Endothelial cell of umbilical vein (primary cell): ENCODE measurements at regions not wholly inside any gene's neighbourhood (a gene's known extent, or its start where the extent isn't known, plus 50 kb on each side); places are given as distances from the start of the nearest gene placed in this dataset.

Source experiments
- BruUV-seq: library from RNA; stranded (reverse); fragments of 400-500 nt; replicated peaks from 2 replicates; lab custom pipeline; 2021; lab: Mats Ljungman, UMichigan
- CTCF ChIA-PET: fragments of 300-600, 350-600 bp; sonication (Branson Sonifier 250); formaldehyde crosslinking; loops from one replicate; lab custom pipeline; 2021; ENCODE audit warnings: antibody characterized with exemption, inconsistent platforms; lab: Charles Lee
- POLR2A ChIA-PET: fragments of 300-600, 350-600 bp; sonication (Branson Sonifier 250); formaldehyde crosslinking; loops from one replicate; lab custom pipeline; 2021; ENCODE audit warnings: antibody characterized with exemption, inconsistent platforms; lab: Charles Lee
- DNase-seq: peaks from one replicate; pipeline ENCODE4 v3.0.0-alpha.2; 2011; ENCODE audit warnings: low read depth, low spot score
- FAIRE-seq: peaks from 2 replicates; lab custom pipeline; 2011; peaks lifted over from hg19 to GRCh38; lab: Jason Lieb, UNC
- H2AFZ ChIP-seq: 2 replicates; pipeline ENCODE4 v1.6.0; 2012; ENCODE audit warnings: low read depth, low read length, control low read depth, inconsistent platforms
- H3K27ac ChIP-seq: 2 replicates; pipeline ENCODE4 v1.5.1; 2011; ENCODE audit warnings: low read depth, mild to moderate bottlenecking, control low read depth, low read length, moderate library complexity; ENCODE audit not compliant: insufficient read depth
- H3K27me3 ChIP-seq, 2 experiments: 2 replicates each; pipeline versions ENCODE4 v1.6.0 to v1.6.1; 2011; ENCODE audit warnings: low read length in 2 of 2, mixed read lengths in 1 of 2; ENCODE audit not compliant: control insufficient read depth in 2 of 2, insufficient read depth in 2 of 2
- H3K36me3 ChIP-seq, 2 experiments: 2 replicates in 1 of 2; 3 replicates in 1 of 2; pipeline ENCODE4 v1.5.1; 2011; ENCODE audit warnings: low read length in 2 of 2, mild to moderate bottlenecking in 1 of 2, moderate library complexity in 1 of 2; ENCODE audit not compliant: control insufficient read depth in 2 of 2, insufficient read depth in 2 of 2; ENCODE audit errors: extremely low read depth in 1 of 2
- H3K4me1 ChIP-seq: 3 replicates; pipeline ENCODE4 v1.5.1; 2011; ENCODE audit warnings: mild to moderate bottlenecking, low read length; ENCODE audit not compliant: control insufficient read depth, insufficient read depth; ENCODE audit errors: extremely low read depth
- H3K4me2 ChIP-seq: 2 replicates; pipeline ENCODE4 v1.6.1; 2011; ENCODE audit warnings: low read length, control low read depth, mixed read lengths; ENCODE audit not compliant: insufficient read depth
- H3K4me3 ChIP-seq, 3 experiments: fragments of 200-600 bp in 1 of 3; sonication (generic), shearing (Covaris generic) in 1 of 3; replicated peaks in 1 of 3; 2 replicates each; pipeline ENCODE4 v1.5.1; 2011 to 2016; ENCODE audit warnings: control low read depth in 3 of 3, low read length in 3 of 3, mild to moderate bottlenecking in 2 of 3, inconsistent platforms in 1 of 3, low read depth in 1 of 3, moderate library complexity in 1 of 3; ENCODE audit not compliant: insufficient read depth in 1 of 3
- H3K79me2 ChIP-seq: 2 replicates; pipeline ENCODE4 v1.6.0; 2012; ENCODE audit warnings: low read length, inconsistent platforms; ENCODE audit not compliant: control insufficient read depth, insufficient read depth
- H3K9ac ChIP-seq: replicated peaks from 2 replicates; pipeline ENCODE3; 2011; ENCODE audit warnings: low read length, control low read depth; ENCODE audit not compliant: insufficient read depth; ENCODE audit errors: extremely low read depth
- H3K9me1 ChIP-seq: replicated peaks from 3 replicates; pipeline ENCODE4 v1.6.0; 2011; ENCODE audit warnings: mild to moderate bottlenecking, low read length; ENCODE audit not compliant: control insufficient read depth, insufficient read depth; ENCODE audit errors: extremely low read depth
- H3K9me3 ChIP-seq: replicated peaks from 2 replicates; pipeline ENCODE4 v1.5.1; 2012; ENCODE audit warnings: low read length, inconsistent platforms; ENCODE audit not compliant: control insufficient read depth, insufficient read depth
- H4K20me1 ChIP-seq: replicated peaks from 2 replicates; pipeline ENCODE3; 2011; ENCODE audit warnings: mild to moderate bottlenecking, low read length; ENCODE audit not compliant: control insufficient read depth, insufficient read depth; ENCODE audit errors: extremely low read depth
- CTCF ChIP-seq, 2 donors: IDR thresholded peaks; 1 replicate in 1 of 2; 2 replicates in 1 of 2; pipeline ENCODE4 v1.5.1; 2011; ENCODE audit warnings: low read length in 2 of 2, mild to moderate bottlenecking in 2 of 2, moderate library complexity in 2 of 2, control low read depth in 1 of 2, inconsistent platforms in 1 of 2, low read depth in 1 of 2; ENCODE audit not compliant: insufficient read depth in 1 of 2; ENCODE audit errors: extremely low read depth in 1 of 2
- EZH2 ChIP-seq: IDR thresholded peaks from 2 replicates; pipeline ENCODE4 v1.6.1; 2012; ENCODE audit warnings: borderline replicate concordance, low read depth, mild to moderate bottlenecking, moderate library complexity, low read length, inconsistent platforms; ENCODE audit not compliant: severe bottlenecking
- FOS ChIP-seq: IDR thresholded peaks from 2 replicates; pipeline ENCODE4 v1.6.1; 2011; ENCODE audit warnings: mild to moderate bottlenecking, low read length, moderate library complexity, borderline replicate concordance; ENCODE audit not compliant: insufficient read depth
- GATA2 ChIP-seq: IDR thresholded peaks from 2 replicates; pipeline ENCODE4 v1.7.0; 2011; ENCODE audit warnings: low read depth, mild to moderate bottlenecking, moderate library complexity, mixed read lengths, low read length; ENCODE audit not compliant: insufficient read length, insufficient read depth
- JUN ChIP-seq: IDR thresholded peaks from 2 replicates; pipeline ENCODE4 v1.6.1; 2011; ENCODE audit warnings: borderline replicate concordance, low read depth; ENCODE audit not compliant: insufficient read length, insufficient read depth
- MYC ChIP-seq: IDR thresholded peaks from one replicate; pipeline ENCODE4 v1.6.1; 2011; ENCODE audit warnings: mild to moderate bottlenecking, low read depth, low read length
- POLR2A ChIP-seq: IDR thresholded peaks from 2 replicates; pipeline ENCODE4 v1.6.1; 2012; ENCODE audit warnings: low read depth, mild to moderate bottlenecking, control low read depth, low read length
- POLR2AphosphoS5 ChIP-seq: IDR thresholded peaks from 2 replicates; pipeline ENCODE4 v1.6.1; 2012; ENCODE audit warnings: low read depth, mild to moderate bottlenecking, control low read depth, low read length, moderate library complexity; ENCODE audit not compliant: insufficient read depth
- dilution Hi-C: fragments of 300-500 bp; cut with MboI; formaldehyde crosslinking; loops from one replicate; pipeline ENCODE4 v1.15.0; 2019; ENCODE audit warnings: low sequenced_read_pairs; ENCODE audit not compliant: extremely low pct_ligation_motif_present
- intact Hi-C: fragments of 100-400 bp; cut with micrococcal nuclease; formaldehyde crosslinking; loops from one replicate; pipeline ENCODE4 v1.10.0; 2022
- TF ChIP-seq, protein P1 (sequence below): IDR thresholded peaks from 2 replicates; pipeline ENCODE4 v1.6.1; 2011; ENCODE audit not compliant: insufficient read depth, insufficient read length

- Histone ChIP-seq H3K27ac (no peak overlapping the region), H3K27me3 (no peaks in the 10 kb centered on the region), H3K9me3 (no peaks in the 10 kb centered on the region), H3K4me2 (peak overlapping the region; percentile 26), H3K9me1 (no peaks in the 10 kb centered on the region), H3K36me3 (no peaks in the 10 kb centered on the region), H3K9ac (no peak overlapping the region), H2AFZ (no peak overlapping the region), H3K4me1 (peaks cover 12% of the 10 kb centered on the region), H3K4me3 (no peak overlapping the region), H4K20me1 (no peaks in the 10 kb centered on the region), H3K79me2 (no peaks in the 10 kb centered on the region)
- intact Hi-C loops (no loop called here), dilution Hi-C loops (no loop called here)
- TF ChIP-seq CTCF (IDR thresholded peaks at IDR 0.05; ENCODE audit: extremely low read depth in 1 of 2, insufficient read depth in 1 of 2, low read depth in 1 of 2, low read length in 2 of 2) (no peak), FOS (peak; percentile 79), GATA2 (peak; percentile 96), POLR2A (no peak)
- BruUV-seq = no TSS peak
- peak; percentile 38 for FAIRE-seq
- POLR2A ChIA-PET = no interaction called here
- CTCF ChIA-PET = interaction anchor here (0.7 to 1.2 kb wide), 3 partner anchors 15 to 103 kb away, joined by 3 to 6 read pairs (median 3); partner anchors contain the start of gene TNFAIP3
- peak; percentile 67 for DNase-seq
Measured at GRCh38 chr6:137764464-137764863, 102.6 kb upstream of the TNFAIP3 start.

GRCh38 chr6:137765059-137765458, 102.0 kb upstream of the TNFAIP3 start:
- dilution Hi-C loops (no loop called here), intact Hi-C loops (no loop called here)
- TF ChIP-seq FOS = no peak
- no peak for TF ChIP-seq POLR2A
- no peak for TF ChIP-seq POLR2AphosphoS5
- no peak for TF ChIP-seq MYC
- no peak for TF ChIP-seq JUN
- no peak for TF ChIP-seq CTCF (IDR thresholded peaks at IDR 0.05; ENCODE audit: extremely low read depth in 1 of 2, insufficient read depth in 1 of 2, low read depth in 1 of 2, low read length in 2 of 2)
- TF ChIP-seq EZH2 = no peak
- TF ChIP-seq, protein P1, sequence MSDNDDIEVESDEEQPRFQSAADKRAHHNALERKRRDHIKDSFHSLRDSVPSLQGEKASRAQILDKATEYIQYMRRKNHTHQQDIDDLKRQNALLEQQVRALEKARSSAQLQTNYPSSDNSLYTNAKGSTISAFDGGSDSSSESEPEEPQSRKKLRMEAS = no peak
- BruUV-seq = no TSS peak
- no peaks in the 10 kb centered on the region for H3K27me3 ChIP-seq
- H2AFZ ChIP-seq = no peak overlapping the region
- H3K9me1 ChIP-seq = no peaks in the 10 kb centered on the region
- ChIA-PET CTCF (interaction anchor here (0.7 to 1.2 kb wide), 3 partner anchors 15 to 103 kb away, joined by 3 to 6 read pairs (median 3); partner anchors contain the start of gene TNFAIP3), POLR2A (no interaction called here)
- no peak for FAIRE-seq
- DNase-seq = no peak
- no peaks in the 10 kb centered on the region for H3K36me3 ChIP-seq
- no peaks in the 10 kb centered on the region for H3K9me3 ChIP-seq
- H3K27ac ChIP-seq = no peak overlapping the region
- H4K20me1 ChIP-seq = no peaks in the 10 kb centered on the region
- H3K4me3 ChIP-seq = no peak overlapping the region
- H3K9ac ChIP-seq = no peak overlapping the region
- peaks cover 12% of the 10 kb centered on the region for H3K4me1 ChIP-seq
- peak overlapping the region; percentile 18 for H3K4me2 ChIP-seq
- H3K79me2 ChIP-seq = no peaks in the 10 kb centered on the region
